PFSK-1 (cell line): ENCODE measurements at regions not wholly inside any gene's neighbourhood (a gene's known extent, or its start where the extent isn't known, plus 50 kb on each side); places are given as distances from the start of the nearest gene placed in this dataset.

Experiments
- FOXP2 ChIP-seq: optimal IDR thresholded peaks from 2 replicates; pipeline ENCODE3; 2011; ENCODE audit warnings: borderline replicate concordance, control low read depth, inconsistent platforms; ENCODE audit not compliant: insufficient read depth; ENCODE audit errors: extremely low read length, extremely low read depth
- POLR2AphosphoS5 ChIP-seq: IDR thresholded peaks from 2 replicates; pipeline ENCODE4 v1.6.1; 2012; ENCODE audit warnings: low read depth, mild to moderate bottlenecking, control low read depth, low read length, moderate library complexity
- SIN3A ChIP-seq: IDR thresholded peaks from 2 replicates; pipeline ENCODE4 v1.6.1; 2012; ENCODE audit warnings: mild to moderate bottlenecking, low read length, moderate library complexity, borderline replicate concordance; ENCODE audit not compliant: insufficient read depth
- TAF1 ChIP-seq: IDR thresholded peaks from 2 replicates; pipeline ENCODE4 v1.6.1; 2012; ENCODE audit warnings: low read length, control low read depth, borderline replicate concordance; ENCODE audit not compliant: insufficient read depth
- TF ChIP-seq, protein P1 (sequence below), 2 experiments: IDR thresholded peaks; 2 replicates each; pipeline versions ENCODE4 v1.6.1 to v1.8.0; 2011 to 2012; ENCODE audit warnings: low read depth in 2 of 2, low read length in 2 of 2, control low read depth in 1 of 2, inconsistent platforms in 1 of 2, mild to moderate bottlenecking in 1 of 2, moderate library complexity in 1 of 2; ENCODE audit not compliant: insufficient read depth in 1 of 2

DNA sequence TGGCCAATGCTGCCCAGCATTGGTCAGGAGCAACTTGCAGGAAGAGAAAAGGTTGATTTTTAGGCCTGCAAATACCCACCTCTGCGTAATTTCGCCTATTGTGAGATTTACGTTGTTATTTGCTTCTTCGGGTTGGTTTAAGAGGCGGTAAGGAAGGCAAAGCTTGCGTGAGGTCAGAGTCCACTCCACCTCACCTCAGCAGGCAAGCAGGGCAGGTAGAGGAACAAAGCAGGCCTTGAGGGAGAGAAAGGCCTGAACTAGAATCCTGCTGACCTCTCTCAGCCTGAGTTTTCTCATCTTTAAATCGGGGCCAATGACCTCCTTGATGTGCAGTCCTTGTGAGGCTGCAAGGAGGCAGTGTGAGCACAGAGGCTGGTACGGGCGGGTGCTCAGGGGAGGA is 239.1 kb downstream of the CDC5L start:
- TF ChIP-seq, protein P1, sequence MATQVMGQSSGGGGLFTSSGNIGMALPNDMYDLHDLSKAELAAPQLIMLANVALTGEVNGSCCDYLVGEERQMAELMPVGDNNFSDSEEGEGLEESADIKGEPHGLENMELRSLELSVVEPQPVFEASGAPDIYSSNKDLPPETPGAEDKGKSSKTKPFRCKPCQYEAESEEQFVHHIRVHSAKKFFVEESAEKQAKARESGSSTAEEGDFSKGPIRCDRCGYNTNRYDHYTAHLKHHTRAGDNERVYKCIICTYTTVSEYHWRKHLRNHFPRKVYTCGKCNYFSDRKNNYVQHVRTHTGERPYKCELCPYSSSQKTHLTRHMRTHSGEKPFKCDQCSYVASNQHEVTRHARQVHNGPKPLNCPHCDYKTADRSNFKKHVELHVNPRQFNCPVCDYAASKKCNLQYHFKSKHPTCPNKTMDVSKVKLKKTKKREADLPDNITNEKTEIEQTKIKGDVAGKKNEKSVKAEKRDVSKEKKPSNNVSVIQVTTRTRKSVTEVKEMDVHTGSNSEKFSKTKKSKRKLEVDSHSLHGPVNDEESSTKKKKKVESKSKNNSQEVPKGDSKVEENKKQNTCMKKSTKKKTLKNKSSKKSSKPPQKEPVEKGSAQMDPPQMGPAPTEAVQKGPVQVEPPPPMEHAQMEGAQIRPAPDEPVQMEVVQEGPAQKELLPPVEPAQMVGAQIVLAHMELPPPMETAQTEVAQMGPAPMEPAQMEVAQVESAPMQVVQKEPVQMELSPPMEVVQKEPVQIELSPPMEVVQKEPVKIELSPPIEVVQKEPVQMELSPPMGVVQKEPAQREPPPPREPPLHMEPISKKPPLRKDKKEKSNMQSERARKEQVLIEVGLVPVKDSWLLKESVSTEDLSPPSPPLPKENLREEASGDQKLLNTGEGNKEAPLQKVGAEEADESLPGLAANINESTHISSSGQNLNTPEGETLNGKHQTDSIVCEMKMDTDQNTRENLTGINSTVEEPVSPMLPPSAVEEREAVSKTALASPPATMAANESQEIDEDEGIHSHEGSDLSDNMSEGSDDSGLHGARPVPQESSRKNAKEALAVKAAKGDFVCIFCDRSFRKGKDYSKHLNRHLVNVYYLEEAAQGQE (IDR thresholded peaks at IDR 0.05; ENCODE audit: insufficient read depth in 1 of 2, low read depth in 2 of 2, low read length in 2 of 2) = no peak
- TF ChIP-seq FOXP2 = no peak
- TF ChIP-seq POLR2AphosphoS5 = no peak
- TF ChIP-seq SIN3A = no peak
- no peak for TF ChIP-seq TAF1

DNA sequence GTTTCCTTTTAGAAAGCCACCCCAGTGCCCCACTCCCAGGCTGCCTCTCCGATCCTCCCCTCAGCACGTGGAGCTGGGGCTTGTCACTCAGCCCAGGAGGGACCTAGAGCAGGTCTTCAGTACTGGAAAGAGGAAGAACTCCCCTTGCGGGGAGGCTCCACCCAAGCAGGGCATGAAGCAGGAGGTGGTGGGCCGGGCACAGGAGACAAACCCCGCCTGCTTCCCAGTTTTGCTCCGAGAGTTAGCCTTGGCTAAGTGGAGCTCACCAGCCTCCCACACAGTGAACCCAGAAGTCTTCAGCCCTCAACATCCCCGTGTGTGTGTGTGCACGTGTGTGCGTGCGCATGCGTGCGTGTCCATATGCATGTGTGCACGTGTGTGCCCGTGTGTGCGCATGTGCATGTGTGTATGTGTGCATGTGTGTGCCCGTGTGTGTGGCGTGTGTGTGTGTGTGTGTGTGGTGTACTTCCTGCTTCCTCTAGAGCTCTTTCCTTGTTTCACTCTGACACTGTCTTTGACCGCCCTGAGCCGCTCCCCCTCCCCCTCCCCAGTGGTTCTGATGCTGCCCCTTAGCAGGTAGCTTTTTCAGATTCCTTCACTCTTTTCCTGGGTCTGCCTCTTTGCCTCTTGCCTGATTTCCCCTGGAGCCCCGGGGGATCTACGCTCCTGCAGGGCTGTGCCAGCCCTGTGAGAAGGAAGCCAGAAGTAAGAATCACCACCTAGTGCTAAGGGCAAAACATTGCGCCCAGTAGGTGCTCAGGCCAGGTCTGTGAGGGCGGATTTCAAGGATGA is 239.8 kb downstream of the CDC5L start:
- TF ChIP-seq SIN3A (no peak), FOXP2 (no peak), POLR2AphosphoS5 (no peak), TAF1 (no peak)
- TF ChIP-seq, protein P1 (IDR thresholded peaks at IDR 0.05; ENCODE audit: insufficient read depth in 1 of 2, low read depth in 2 of 2, low read length in 2 of 2) = no peak

DNA sequence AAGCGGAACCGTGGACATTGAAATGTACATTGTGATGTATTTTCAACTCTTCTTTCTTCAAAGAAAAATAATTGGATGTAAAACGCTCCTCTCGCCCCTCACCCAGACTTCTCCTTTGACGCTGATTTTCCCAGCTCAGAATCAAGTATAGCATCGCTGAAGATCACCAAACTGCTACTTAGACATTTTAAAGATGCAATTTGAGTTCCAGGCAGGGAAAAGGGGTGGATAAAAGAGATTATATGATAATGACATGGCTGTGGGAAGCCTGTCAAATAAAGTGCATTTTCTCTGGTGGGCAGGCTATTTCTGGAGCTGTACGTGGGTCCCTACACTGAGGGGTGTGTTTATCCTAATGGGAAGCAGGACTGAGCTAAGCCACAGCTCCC is 240.4 kb downstream of the CDC5L start:
- TF ChIP-seq FOXP2 = no peak
- TF ChIP-seq, protein P1 (IDR thresholded peaks at IDR 0.05; ENCODE audit: insufficient read depth in 1 of 2, low read depth in 2 of 2, low read length in 2 of 2) = no peak
- no peak for TF ChIP-seq TAF1
- no peak for TF ChIP-seq POLR2AphosphoS5
- TF ChIP-seq SIN3A = no peak

DNA sequence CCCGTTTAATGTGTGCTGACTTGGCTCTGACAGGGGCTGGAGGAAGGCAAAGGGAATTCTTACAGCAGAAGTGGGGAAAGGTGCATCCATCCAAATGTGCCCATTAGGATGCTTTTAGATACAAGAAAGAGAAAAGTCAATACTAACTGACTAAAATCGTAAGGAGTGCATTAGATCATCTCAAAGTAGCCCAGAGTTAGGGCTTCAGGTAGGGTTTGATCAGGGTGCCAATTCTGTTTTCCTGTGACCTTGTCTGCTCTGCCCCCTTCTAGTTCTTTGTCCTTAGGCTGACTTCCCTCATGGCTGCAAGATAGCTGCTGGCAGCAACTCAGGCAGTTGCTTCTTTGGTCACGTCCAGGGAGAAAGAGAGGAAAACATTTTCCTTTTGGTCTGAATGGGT is 240.8 kb downstream of the CDC5L start:
- TF ChIP-seq TAF1 = no peak
- TF ChIP-seq SIN3A = no peak
- no peak for TF ChIP-seq FOXP2

DNA sequence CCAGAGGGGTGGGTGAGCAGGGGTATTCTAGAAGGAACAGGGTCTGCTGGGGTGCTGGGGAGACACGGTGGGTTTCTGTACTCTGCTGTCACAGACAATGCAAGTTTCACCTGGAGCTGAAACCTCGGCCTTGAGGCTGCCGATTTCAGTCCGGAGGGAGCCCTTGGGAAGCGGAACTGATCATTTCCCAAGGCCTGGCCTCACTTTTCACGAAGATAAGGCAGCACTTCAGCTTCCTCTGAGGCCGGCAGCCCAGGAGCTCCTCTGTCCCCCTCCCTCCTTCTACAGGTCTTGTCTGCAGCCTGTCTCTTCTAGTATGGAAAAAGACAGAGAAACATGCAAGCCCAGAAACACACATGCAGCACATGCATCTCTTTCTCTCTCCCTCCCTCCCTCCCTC is 242.1 kb downstream of the CDC5L start:
- no peak for TF ChIP-seq POLR2AphosphoS5
- TF ChIP-seq, protein P1 (IDR thresholded peaks at IDR 0.05; ENCODE audit: insufficient read depth in 1 of 2, low read depth in 2 of 2, low read length in 2 of 2) = no peak
- TF ChIP-seq FOXP2 = no peak
- TF ChIP-seq SIN3A = no peak
- TF ChIP-seq TAF1 = no peak
